NOMO-1 treated with DMSO at 0.1 percent for 48 hours (cell line): ENCODE measurements at regions not wholly inside any gene's neighbourhood (a gene's known extent, or its start where the extent isn't known, plus 50 kb on each side); places are given as distances from the start of the nearest gene placed in this dataset.

Experiments
- DNase-seq: peaks from one replicate; lab custom pipeline; 2025; ENCODE audit not compliant: unreplicated experiment; lab: John Stamatoyannopoulos, UW

GRCh38 chr16:81185416-81185815 lies 53.1 kb upstream of the BCO1 start:
- DNase-seq, result no peak

- DNase-seq, result no peak
Observed at GRCh38 chr16:81181013-81181720, 57.3 kb upstream of the BCO1 start.

GRCh38 chr16:81180578-81180977 lies 57.9 kb upstream of the BCO1 start:
- DNase-seq, result no peak

- peak; percentile 24 for DNase-seq
Observed at GRCh38 chr16:81179219-81179618, 59.3 kb upstream of the BCO1 start.

- no peak for DNase-seq
Observed at GRCh38 chr16:81175325-81175891, 63.1 kb upstream of the BCO1 start.

- no peak for DNase-seq
Observed at GRCh38 chr16:81174644-81175324, 63.7 kb upstream of the BCO1 start.

GRCh38 chr16:81172769-81173658 lies 65.5 kb upstream of the BCO1 start:
- no peak for DNase-seq

- no peak for DNase-seq
Observed at GRCh38 chr16:81170824-81171223, 67.7 kb upstream of the BCO1 start.

GRCh38 chr16:81168406-81168805 lies 70.1 kb upstream of the BCO1 start:
- DNase-seq, result no peak

GRCh38 chr16:81167851-81168250 lies 70.6 kb upstream of the BCO1 start:
- no peak for DNase-seq

- DNase-seq, result no peak
Observed at GRCh38 chr16:81166417-81167300, 70.5 kb upstream of the GCSH start.

GRCh38 chr16:81165411-81166097 lies 69.4 kb upstream of the GCSH start:
- no peak for DNase-seq

- DNase-seq, result no peak
Observed at GRCh38 chr16:81164958-81165357, 68.8 kb upstream of the GCSH start.

GRCh38 chr16:81164481-81164880 lies 68.3 kb upstream of the GCSH start:
- no peak for DNase-seq

- no peak for DNase-seq
Observed at GRCh38 chr16:81163671-81164070, 67.5 kb upstream of the GCSH start.

GRCh38 chr16:81158964-81159363 lies 62.8 kb upstream of the GCSH start:
- DNase-seq, result no peak

GRCh38 chr16:81155769-81156168 lies 59.6 kb upstream of the GCSH start:
- DNase-seq, result no peak

- no peak for DNase-seq
Observed at GRCh38 chr16:81151648-81152310, 55.6 kb upstream of the GCSH start.

GRCh38 chr16:81149614-81150013 lies 53.4 kb upstream of the GCSH start:
- no peak for DNase-seq
